HG03066 (cell line): ENCODE measurements at regions not wholly inside any gene's neighbourhood (a gene's known extent, or its start where the extent isn't known, plus 50 kb on each side); places are given as distances from the start of the nearest gene placed in this dataset.
"Not testable (repeated sequence)": the region's sequence is repeated elsewhere in the genome, so short reads cannot be mapped to it uniquely, and the experiment has no call there.

Source experiments
- ATAC-seq: cut with Tn5 transposase; IDR thresholded peaks from one replicate; pipeline ENCODE4 v1.9.1; 2021; ENCODE audit warnings: low read depth; ENCODE audit not compliant: unreplicated experiment

DNA sequence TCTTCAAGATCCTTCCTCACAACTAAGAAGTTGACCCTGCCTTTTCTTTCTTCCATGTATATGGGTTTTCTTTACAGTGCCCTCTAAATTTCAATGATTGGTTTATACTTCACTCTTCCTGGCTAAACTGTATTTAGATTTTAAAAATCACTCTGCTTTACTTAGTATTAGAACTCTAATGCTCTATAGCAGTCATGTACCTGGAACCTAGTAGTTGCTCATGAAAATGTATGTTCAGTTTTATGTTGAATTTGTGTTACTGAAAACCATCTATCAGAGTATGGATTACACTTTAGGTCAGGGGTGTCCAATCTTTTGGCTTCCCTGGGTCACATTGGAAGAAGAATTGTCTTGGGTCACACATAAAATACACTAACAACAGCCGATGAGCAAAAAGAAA is 1024.3 kb downstream of the NR2F1-AS1 start:
- ATAC-seq = no peak

DNA sequence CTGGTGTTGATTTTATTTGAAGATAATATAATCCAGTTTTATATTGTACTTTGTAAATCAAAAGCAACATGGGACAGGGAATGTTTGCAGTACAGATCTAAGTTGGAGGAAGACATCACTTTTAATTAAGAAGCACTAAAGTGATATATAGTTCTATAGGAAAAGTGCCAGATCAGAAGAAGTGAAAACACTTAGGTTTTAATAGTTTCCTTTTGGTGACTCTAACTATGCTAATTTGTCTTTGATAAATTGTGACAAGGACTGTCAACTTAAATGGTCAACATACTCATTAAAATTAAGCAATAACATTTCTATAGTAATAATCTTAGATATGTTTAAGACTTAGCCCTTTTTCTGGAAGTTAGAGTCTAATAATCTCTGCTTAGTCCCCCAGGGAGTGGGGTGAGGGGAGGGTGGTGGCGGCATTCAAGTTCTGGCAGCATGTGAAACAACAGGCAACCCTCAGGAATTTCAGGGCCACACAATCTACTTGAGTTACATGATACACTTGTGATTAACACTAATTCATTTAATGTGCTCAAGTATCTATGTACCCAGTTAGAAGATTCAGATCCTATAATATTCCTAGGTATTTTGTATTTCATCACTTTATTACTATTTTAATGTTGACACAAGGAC is 1026.5 kb downstream of the NR2F1-AS1 start:
- no peak for ATAC-seq

DNA sequence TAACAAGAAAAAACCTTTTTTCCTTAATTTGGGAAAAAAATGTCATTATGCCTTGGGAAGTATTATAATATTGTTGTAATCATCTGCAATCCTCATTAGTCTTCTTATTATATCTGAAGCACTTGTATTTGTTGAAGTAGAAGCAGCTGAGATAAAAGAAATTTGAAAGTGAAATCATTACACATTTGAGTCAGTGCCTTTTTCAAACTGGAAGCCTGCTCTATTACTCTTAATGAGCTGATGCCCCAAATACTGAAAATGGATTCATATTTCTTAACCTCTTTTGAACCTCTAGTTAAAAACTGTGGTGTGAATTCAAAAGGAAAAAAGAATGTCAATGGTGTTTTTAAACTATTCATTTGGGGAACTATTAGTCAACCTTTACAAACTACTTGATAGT is 1027.7 kb downstream of the NR2F1-AS1 start:
- ATAC-seq = no peak

DNA sequence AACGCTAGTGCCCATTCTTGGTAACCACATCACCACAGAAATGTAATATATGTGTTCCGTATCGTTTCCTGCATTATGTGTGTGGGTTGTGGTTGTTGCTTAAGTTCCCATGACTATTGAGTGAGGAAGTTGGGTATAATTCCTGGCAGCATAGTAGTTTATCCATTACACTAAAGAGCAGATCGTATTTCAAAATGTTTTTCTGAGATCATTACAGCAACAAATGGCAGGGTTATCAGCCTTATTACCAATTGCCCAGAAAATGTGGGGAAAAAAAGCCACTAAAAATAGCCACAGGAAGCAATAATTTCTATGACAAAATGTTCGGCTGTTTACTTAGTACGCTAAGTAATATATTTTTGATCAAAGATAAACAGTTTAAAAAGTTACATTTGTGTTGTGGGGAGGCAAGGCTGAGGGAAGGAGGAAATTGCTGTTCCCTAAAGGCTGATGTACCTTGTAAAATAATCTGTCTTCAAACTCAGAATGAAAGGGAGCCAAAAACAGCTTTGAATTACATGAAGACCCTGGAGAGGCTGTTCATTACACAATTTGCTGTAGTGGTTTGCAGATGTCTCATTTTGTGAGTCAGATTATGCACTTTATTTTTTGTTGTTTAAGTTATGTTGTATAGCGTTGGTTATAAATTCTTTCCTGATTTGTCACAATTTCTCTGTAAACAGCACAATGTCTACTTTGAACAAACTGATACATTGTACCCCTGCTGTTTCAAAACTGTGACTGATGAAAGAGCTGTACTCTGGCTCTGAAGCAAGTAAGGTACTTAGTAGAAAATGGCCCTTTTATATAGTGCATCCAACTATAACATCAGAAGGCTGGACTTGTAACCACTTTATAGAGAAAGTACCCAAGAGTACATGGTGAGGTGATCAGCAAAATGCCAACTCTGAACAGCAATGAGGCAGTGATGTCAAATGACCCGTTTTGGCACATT is 1028.5 kb downstream of the NR2F1-AS1 start:
- ATAC-seq = no peak

DNA sequence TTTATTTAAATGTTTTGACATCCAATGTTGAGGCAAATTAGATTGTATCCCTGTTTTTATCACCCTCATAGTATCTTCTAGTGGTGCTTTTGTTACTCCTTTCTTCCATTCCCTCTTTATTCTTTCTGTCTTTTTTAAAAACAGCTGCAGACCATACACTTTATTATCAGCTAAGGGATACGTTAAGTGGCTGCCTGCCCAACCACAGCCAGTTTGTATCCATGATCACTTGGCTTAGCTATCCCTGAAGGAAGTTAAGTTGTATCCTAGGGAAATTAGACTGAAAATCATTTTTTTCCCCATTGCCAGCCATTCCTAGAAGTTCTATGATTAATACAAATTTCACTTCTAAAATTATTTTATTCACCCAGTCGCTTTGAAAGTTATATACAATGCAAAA is 1032.7 kb downstream of the NR2F1-AS1 start:
- ATAC-seq = no peak

DNA sequence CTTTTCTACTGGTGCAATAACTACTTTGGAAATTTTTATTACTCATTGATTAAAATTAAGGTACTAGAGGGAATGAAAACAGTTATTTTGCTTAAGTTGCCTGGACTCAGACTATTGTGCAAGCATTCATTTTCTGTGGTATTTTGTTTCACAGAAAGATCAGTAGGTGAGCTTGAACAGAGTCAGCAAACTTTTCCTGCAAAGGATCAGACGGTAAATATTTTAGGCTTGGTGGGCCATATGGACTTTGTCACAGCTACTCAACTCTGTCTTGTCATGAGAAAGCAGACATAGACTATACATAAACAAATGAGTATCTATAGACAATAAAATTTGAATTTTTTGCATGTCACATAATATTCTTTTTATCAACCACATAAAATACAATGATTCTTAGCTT is 1036.4 kb downstream of the NR2F1-AS1 start:
- ATAC-seq = no peak

DNA sequence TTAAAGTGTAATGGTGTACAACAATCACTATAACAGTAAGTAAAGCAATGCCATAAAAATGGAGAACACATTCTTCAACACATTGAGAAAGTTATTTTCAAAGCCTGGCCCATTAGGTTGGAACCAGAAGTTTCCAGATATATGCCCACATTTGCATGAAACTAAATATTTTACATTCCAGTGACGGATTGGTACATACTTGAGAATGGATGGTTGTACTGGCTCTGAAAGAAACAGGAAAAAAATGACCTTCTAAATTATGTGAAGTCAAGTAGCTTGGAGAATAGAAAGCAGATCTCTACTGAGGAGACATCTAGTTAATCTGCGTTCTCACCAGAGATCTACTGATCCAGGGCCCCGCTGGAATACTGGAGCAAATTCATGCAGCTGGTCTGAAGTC is 1037.0 kb downstream of the NR2F1-AS1 start:
- no peak for ATAC-seq

DNA sequence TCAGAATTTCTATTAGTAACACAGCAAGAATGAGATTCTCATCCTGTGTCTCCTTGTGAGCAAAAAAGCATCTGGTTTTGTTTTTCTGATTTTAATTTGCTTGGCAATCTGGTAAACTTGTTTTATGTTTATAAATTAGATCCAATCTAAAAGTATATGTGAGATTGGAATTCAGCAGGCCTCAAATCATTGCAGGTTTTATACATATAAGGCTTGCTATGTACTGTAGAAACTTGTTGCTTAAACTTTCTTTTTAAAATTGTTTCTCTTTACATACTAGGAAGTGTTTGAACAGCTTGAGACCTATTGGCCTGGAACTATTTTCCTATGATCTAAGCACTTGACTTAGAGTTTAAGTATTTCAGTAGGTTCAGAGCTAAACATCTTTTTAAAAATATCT is 1037.8 kb downstream of the NR2F1-AS1 start:
- ATAC-seq = no peak

DNA sequence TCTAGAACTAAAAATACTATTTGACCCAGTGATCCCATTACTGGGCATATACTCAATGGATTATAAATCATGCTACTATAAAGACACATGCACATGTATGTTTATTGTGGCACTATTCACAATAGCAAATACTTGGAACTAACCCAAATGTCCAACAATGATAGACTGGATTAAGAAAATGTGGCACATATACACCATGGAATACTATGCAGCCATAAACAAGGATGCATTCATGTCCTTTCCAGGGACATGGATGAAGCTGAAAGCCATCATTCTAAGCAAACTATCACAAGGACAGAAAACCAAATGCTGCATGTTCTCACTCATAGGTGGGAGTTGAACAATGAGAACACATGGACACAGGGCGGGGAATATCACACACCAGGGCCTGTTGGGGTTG is 1039.0 kb downstream of the NR2F1-AS1 start:
- not testable (repeated sequence) for ATAC-seq

DNA sequence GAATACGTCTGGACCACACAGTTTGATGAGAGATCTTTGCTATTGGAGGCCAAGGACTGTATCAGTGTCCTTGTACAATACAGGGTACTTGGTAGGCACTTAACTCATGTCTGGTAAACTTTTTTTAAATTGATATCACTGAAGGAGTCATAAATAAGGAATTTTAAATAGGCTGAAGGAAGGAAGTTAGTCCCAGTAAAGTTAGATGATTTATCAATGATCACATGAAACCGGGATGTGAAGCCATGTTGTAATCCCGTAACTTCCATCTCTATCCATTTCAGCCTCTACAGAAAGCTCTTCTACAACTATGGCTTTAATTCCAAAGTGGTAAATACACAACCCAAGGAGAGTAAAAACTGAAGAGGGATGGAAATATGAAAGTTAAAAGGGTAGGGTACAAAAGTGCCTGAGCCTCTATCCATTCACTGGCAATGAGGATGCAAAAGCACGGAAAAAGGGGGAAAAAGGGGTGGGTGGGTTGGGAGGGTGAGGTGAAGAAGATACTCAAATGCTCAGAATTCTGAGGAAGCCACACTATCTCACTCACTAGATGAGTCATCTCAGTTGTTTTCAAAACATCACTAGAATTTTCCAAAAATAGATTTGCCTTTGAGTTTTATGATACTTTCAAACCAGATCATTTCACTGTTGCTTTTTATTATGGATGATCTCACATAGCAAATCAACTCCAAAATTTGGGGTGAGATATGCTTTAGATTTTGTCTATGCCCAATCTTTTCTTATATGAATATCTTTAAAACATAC is 1053.5 kb downstream of the NR2F1-AS1 start:
- peak; percentile 89 for ATAC-seq

DNA sequence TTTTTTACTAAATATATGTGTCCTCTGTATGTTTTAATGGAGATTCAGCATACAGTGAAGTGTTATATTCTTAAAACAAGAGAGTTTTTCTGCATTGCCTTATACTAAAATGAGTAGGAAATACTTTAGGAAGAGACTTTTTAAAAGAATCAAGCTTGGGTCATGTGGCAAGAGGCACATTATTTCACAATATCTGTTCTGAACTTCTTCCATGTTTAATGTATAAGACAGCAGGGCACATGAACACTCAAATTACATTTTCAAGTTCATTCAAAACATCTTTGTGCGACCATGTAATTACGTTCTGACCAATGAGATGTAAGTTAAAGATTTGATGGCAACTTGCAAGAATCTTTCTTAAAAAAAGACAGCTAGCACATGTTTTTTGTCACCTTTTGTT is 1055.9 kb downstream of the NR2F1-AS1 start:
- ATAC-seq = no peak

DNA sequence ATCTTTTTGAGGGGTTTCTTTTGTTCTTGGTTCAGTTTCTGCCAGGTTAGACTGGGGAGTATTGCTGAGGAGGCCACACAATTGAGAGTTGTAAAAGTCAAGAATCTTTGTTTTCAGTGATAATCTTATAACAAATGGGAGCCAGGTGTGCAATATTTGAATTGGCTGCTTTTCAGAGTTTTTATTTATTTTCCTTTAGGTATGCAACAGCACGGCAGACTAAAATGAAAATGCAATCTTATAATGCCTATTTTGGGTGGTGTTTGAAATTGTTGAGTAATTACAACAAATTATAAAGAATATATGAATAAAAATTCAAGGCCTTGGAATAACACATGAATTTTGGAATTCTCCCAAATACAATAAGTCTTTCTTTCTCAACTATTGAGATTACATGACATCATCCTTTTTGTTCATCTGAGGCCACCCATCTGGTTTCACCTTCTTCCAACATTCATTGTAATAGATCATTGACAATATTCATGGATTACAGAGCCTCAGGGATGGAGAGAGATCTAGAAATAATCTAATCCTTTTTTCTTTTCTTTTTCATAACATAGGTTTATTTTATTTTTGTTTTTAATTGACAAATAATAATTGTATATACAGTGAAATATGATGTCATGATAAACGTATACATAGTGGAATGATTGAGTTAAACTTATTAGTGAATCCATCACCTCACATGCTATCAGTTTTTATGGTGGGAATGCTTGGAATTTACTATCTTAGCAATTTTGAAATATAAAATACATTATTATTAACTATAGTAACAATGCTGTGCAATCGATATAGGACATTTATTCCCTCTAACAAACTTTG is 1061.0 kb downstream of the NR2F1-AS1 start:
- no peak for ATAC-seq

DNA sequence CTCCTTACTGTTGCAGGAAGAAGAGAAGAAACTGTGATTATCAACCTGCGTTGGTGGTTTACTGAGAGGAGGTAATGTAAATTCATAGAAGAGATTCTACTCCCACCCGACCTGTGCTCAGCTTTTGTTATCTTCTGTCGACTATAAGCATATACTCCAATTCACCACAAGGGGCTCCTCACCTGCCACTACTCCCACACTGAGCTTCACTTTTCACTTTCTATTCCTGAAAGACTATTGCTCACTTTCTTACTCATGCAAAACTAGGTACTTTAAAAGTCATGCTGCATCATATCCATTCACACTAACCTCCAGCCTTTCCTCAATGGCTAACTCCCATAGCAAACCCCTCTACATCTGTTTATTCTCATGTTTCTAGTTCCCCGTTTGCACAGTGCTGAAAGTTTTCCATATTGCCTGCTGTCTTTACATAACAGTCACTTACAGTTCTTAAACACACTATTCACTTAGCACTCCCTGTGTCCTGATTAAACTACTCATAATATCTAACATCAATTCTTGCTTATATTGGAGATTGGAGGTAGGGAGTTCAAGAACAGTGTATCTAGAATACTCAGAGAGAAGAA is 1062.6 kb downstream of the NR2F1-AS1 start:
- ATAC-seq = peak; percentile 100

DNA sequence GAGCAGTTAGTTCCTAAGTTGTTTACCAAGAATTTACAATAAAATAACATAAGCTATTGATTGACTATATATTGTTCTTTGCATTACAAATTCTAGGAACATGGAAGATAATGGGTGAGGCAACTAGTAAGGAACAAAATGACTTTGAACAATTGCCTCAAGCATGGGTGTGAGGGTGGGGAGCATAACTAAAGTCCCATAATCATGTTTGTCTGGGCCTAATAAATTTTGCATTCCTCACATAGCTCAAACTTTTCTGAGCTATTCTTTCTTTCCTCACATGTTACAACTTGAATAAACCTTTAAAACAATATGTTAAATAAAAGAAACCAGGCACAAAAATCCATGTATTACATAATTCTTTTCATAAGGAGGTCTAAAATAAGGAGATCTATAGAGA is 1066.1 kb downstream of the NR2F1-AS1 start:
- no peak for ATAC-seq

DNA sequence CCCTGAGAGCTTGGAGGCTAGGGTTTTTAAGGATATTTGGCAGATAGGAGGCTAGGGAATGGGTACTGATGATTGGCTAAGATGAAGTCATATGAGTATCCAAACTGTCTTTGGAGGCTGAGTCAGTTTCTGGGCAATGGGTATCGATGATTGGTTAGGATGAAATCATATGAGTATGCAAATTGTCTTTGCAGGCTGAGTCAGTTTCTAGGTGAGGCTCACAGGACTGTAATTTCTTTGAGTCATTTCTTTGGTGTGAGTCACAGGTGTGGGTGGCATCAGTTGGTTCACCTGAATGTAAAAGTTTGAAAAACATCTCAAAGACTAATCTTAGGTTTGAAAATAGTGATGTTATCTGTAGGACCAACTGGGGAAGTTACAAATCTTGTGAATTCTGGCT is 1068.0 kb downstream of the NR2F1-AS1 start:
- no peak for ATAC-seq

DNA sequence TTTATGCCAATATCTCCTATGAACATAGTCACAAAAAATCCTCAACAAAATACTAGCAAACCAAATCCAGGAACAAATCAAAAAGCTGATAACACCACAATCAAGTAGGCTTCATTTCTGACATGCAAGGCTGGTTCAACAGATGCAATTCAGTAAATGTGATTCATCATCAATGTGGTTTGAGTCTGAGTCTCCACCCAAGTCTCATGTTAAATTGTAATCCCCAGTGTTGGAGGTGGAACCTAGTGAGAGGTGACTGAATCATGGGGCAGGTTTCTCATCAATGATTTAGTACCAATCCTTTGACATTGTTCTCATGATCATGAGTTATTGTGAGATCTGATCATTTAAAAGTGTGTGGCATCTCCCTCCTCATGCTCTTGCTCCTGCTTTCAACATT is 1072.7 kb downstream of the NR2F1-AS1 start:
- no peak for ATAC-seq

DNA sequence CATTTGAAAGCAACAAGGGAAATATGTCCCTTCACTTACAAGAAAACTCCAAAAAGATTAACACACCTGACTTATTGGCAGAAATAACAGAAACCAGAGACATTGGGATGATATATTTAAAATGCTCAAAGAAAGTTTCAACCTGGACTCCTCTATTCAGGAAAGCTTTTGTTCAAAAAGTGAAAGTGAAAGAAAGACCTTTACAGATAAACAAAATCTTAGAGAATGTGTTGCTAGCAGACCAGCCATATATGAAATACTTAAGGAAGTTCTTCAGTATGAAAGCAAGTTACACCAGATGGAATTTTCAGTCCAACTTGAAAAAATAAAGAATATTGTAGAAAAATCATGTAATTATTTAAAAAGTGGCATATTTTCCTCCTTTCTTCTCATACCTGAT is 1075.1 kb downstream of the NR2F1-AS1 start:
- no peak for ATAC-seq

DNA sequence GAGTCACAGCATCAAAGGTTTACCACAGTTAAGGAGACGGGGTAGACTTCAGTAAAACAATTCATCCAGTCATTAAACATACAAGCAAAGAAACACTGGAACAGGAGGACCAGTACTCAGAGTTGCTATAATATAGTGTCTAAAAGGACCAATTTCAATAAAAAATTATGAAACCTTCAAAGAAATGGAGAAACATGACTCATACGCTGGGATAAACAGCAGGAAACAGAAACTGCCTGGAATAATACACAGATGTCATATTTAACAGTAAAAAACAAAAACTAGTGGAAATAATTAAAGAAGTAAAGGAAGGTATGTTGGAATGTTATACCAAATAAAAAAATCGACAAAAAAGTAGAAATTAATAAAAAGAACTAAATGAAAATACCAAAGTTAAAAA is 1075.9 kb downstream of the NR2F1-AS1 start:
- no peak for ATAC-seq

DNA sequence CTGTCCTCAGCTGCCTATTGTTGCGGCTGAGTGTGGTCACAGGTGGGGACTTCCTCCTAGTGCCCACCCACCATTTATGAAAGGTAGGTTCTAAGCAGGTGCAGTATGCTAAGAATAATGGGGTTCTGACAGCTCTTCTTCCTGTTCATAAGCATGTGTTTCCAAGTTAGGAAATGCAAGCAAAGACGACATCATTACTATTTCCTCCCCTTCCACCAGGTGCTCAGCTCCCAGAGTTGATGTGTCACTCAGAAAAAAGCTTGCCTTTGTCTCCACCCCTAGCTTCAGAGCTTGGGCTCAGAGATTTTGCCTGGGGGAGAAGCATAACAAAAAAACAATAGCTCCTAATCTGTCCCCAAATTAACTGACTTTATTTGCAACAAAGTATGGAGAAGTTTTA is 1076.7 kb downstream of the NR2F1-AS1 start:
- no peak for ATAC-seq

DNA sequence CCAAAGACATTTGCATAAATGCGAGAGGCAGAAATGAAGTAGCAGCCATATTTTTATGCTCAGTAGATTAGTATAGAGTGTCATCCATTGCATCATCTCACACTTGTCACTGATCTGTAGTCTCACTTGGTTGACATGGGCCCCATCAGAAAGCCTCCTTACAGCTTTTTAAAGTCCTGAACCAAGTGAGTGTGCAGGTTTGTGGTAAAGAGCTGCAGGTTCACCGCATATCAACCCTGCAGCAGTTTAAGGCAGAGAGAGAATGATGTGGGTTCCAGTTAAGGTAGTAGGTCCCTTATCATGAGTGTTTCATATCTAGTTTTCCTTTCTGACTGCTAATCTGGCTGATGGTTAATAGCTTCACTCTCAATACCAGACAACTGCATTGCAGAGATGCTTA is 1080.3 kb downstream of the NR2F1-AS1 start:
- ATAC-seq = no peak
